ENCODE measurements at regions not wholly inside any gene's neighbourhood (a gene's known extent, or its start where the extent isn't known, plus 50 kb on each side); places are given as distances from the start of the nearest gene placed in this dataset.

DNA sequence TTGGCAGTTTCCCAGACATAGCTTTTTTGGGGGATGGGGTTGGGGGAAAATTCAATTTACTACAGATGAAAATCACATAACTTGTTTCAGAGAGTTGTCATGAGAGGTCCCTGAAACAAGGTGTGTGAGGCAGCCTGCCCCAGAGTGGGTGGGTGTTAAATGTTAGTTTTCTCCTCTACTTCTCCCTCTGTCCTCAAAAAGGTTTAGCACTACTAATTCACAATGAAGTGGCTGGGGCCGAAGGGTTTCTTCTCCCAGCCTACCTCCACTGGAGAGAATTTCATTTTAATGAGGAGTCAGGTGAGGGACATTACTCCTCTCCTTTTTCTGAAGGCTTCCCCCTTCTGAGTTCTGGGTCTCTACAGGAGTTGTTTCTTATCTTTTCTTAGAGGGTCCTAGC lies 103.3 kb downstream of the C1orf94 start:
- TF ChIP-seq POLR2AphosphoS5 (IDR thresholded peaks at IDR 0.05) (no peak), POLR2A (IDR thresholded peaks at IDR 0.05) (no peak)
